Upper lobe of left lung (tissue), 4 donors: ENCODE measurements at regions not wholly inside any gene's neighbourhood (a gene's known extent, or its start where the extent isn't known, plus 50 kb on each side); places are given as distances from the start of the nearest gene placed in this dataset.
"Not testable (repeated sequence)": the region's sequence is repeated elsewhere in the genome, so short reads cannot be mapped to it uniquely, and the experiment has no call there.

Experiments
- POLR2A ChIP-seq, 4 donors: fragments of 450-650 bp; IDR thresholded peaks; one replicate each; pipeline ENCODE4 v1.5.1; 2016 to 2017; ENCODE audit warnings: antibody characterized with exemption in 4 of 4, mild to moderate bottlenecking in 2 of 4
- POLR2AphosphoS5 ChIP-seq, 2 donors: sonication (generic); formaldehyde crosslinking; IDR thresholded peaks; one replicate each; pipeline ENCODE4 v1.5.1; 2017; ENCODE audit warnings: antibody characterized with exemption in 2 of 2
- TF ChIP-seq, protein P1 (sequence below), 6 experiments: fragments of 450-650 bp in 4 of 6; fragments of 200-600 bp in 2 of 6; sonication (generic) in 2 of 6; IDR thresholded peaks; one replicate each; pipeline ENCODE4 v1.5.1; 2016 to 2019; ENCODE audit warnings: antibody characterized with exemption in 6 of 6

- TF ChIP-seq, protein P1, sequence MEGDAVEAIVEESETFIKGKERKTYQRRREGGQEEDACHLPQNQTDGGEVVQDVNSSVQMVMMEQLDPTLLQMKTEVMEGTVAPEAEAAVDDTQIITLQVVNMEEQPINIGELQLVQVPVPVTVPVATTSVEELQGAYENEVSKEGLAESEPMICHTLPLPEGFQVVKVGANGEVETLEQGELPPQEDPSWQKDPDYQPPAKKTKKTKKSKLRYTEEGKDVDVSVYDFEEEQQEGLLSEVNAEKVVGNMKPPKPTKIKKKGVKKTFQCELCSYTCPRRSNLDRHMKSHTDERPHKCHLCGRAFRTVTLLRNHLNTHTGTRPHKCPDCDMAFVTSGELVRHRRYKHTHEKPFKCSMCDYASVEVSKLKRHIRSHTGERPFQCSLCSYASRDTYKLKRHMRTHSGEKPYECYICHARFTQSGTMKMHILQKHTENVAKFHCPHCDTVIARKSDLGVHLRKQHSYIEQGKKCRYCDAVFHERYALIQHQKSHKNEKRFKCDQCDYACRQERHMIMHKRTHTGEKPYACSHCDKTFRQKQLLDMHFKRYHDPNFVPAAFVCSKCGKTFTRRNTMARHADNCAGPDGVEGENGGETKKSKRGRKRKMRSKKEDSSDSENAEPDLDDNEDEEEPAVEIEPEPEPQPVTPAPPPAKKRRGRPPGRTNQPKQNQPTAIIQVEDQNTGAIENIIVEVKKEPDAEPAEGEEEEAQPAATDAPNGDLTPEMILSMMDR (IDR thresholded peaks at IDR 0.05): not testable (repeated sequence)
- not testable (repeated sequence) for TF ChIP-seq POLR2A, POLR2AphosphoS5 (IDR thresholded peaks at IDR 0.05)
These were observed 141.0 kb downstream of the RTP5 start for GRCh38 chr2:242010252-242011166.
